ENCODE measurements at regions not wholly inside any gene's neighbourhood (a gene's known extent, or its start where the extent isn't known, plus 50 kb on each side); places are given as distances from the start of the nearest gene placed in this dataset.

DNA sequence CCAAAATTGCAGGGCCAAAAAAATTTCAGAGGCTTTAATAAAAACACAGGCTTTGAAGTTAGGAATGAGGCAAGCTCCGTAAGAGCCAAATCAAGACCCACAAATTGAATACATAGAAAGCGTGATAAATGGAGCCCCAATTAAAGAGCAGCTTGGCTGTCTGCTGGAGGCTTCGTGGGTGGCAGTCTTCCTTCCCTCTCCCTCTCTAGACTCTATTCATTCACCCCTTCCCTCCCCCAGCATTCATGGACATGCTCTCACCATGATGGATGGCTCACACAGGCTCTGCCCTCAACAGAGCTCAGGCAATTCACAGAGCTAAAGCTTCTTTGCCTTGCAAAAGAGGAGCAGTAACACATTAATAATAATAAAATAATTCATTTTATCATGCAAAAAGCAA is 214.1 kb downstream of the HERPUD2 start:
- peaks cover 0 to 8% of the 10 kb centered on the region in 2 donors for H3K4me1 ChIP-seq (ENCODE audit: control insufficient read depth in 2 of 2, insufficient read depth in 1 of 2, low read depth in 1 of 2, low read length in 2 of 2)
- H2AFZ ChIP-seq (ENCODE audit: low read length), result no peak overlapping the region
- whole genome bisulfite sequencing, 2 donors (ENCODE audit: extremely low coverage in 2 of 2, insufficient read length in 2 of 2, insufficient replicate concordance in 1 of 2), result no CpG with 5 or more reads among the region's 3 CpGs
- no peak overlapping the region for H3K18ac ChIP-seq (ENCODE audit: low read length)
- no peak overlapping the region for H3K27ac ChIP-seq (replicated peaks; ENCODE audit: low read length)
- no peak overlapping the region for H2BK15ac ChIP-seq (ENCODE audit: low read length)
- peaks cover 0 to 5% of the 10 kb centered on the region in 2 donors for H3K9me3 ChIP-seq (replicated peaks in 1 of 2; ENCODE audit: control insufficient read depth in 2 of 2, insufficient read depth in 1 of 2, low read depth in 1 of 2, low read length in 2 of 2)
- no peak overlapping the region for H2BK120ac ChIP-seq (ENCODE audit: low read depth, low read length)
- no peak overlapping the region for H2AK5ac ChIP-seq (ENCODE audit: low read depth, low read length)
- no peak overlapping the region for H3K4me3 ChIP-seq (ENCODE audit: low read length in 2 of 2)
- H3K14ac ChIP-seq (ENCODE audit: low read length), result no peak overlapping the region
- no peak overlapping the region for H3K9ac ChIP-seq (ENCODE audit: low read depth, low read length, poor library complexity)
- H3K4ac ChIP-seq (ENCODE audit: low read length), result no peak overlapping the region
- H3K23ac ChIP-seq (ENCODE audit: low read depth, low read length, poor library complexity), result no peak overlapping the region
- no peak overlapping the region for H2BK12ac ChIP-seq (ENCODE audit: low read length)
- H3K79me1 ChIP-seq (ENCODE audit: low read depth, low read length), result no peaks in the 10 kb centered on the region
- no peak overlapping the region for H3K4me2 ChIP-seq (ENCODE audit: insufficient read depth, low read length, poor library complexity, severe bottlenecking)
- no peak overlapping the region for H4K91ac ChIP-seq (ENCODE audit: low read depth, low read length, poor library complexity)
- H3K27me3 ChIP-seq (ENCODE audit: control insufficient read depth in 3 of 3, insufficient read depth in 3 of 3, low read depth in 1 of 3, low read length in 3 of 3), result no peaks in the 10 kb centered on the region
- H3K36me3 ChIP-seq (replicated peaks in 1 of 2; ENCODE audit: control insufficient read depth in 2 of 2, insufficient read depth in 2 of 2, low read length in 2 of 2), result no peaks in the 10 kb centered on the region
- H2BK5ac ChIP-seq (ENCODE audit: low read length), result no peak overlapping the region
- no peak overlapping the region for H4K8ac ChIP-seq (ENCODE audit: low read depth, low read length)
- no peak for DNase-seq (ENCODE audit: low spot score)

GRCh38 chr7:35477609-35478008 is 217.3 kb downstream of the HERPUD2 start:
- Histone ChIP-seq H3K79me1 (ENCODE audit: low read depth, low read length) (no peaks in the 10 kb centered on the region), H3K4me2 (ENCODE audit: insufficient read depth, low read length, poor library complexity, severe bottlenecking) (no peak overlapping the region), H3K27me3 (ENCODE audit: control insufficient read depth in 3 of 3, insufficient read depth in 3 of 3, low read depth in 1 of 3, low read length in 3 of 3) (no peaks in the 10 kb centered on the region), H3K14ac (ENCODE audit: low read length) (no peak overlapping the region), H3K4ac (ENCODE audit: low read length) (no peak overlapping the region), H2BK12ac (ENCODE audit: low read length) (no peak overlapping the region), H3K27ac (replicated peaks; ENCODE audit: low read length) (no peak overlapping the region), H2BK120ac (ENCODE audit: low read depth, low read length) (no peak overlapping the region), H2AFZ (ENCODE audit: low read length) (no peak overlapping the region), H3K4me3 (ENCODE audit: low read length in 2 of 2) (no peak overlapping the region), H3K9ac (ENCODE audit: low read depth, low read length, poor library complexity) (no peak overlapping the region), H2BK5ac (ENCODE audit: low read length) (no peak overlapping the region), H4K8ac (ENCODE audit: low read depth, low read length) (no peak overlapping the region), H3K18ac (ENCODE audit: low read length) (no peak overlapping the region), H2BK15ac (ENCODE audit: low read length) (no peak overlapping the region), H3K4me1 (ENCODE audit: control insufficient read depth in 2 of 2, insufficient read depth in 1 of 2, low read depth in 1 of 2, low read length in 2 of 2) (peaks cover 0 to 5% of the 10 kb centered on the region in 2 donors), H3K36me3 (replicated peaks in 1 of 2; ENCODE audit: control insufficient read depth in 2 of 2, insufficient read depth in 2 of 2, low read length in 2 of 2) (no peaks in the 10 kb centered on the region), H3K23ac (ENCODE audit: low read depth, low read length, poor library complexity) (no peak overlapping the region), H3K9me3 (replicated peaks in 1 of 2; ENCODE audit: control insufficient read depth in 2 of 2, insufficient read depth in 1 of 2, low read depth in 1 of 2, low read length in 2 of 2) (peaks cover 0 to 5% of the 10 kb centered on the region in 2 donors), H2AK5ac (ENCODE audit: low read depth, low read length) (no peak overlapping the region), H4K91ac (ENCODE audit: low read depth, low read length, poor library complexity) (no peak overlapping the region)
- WGBS, 2 donors (ENCODE audit: extremely low coverage in 2 of 2, insufficient read length in 2 of 2, insufficient replicate concordance in 1 of 2), result no CpG with 5 or more reads among the region's 6 CpGs
- no peak for DNase-seq (ENCODE audit: low spot score)

- no peak for DNase-seq (ENCODE audit: low spot score)
- no peak overlapping the region for H3K23ac ChIP-seq (ENCODE audit: low read depth, low read length, poor library complexity)
- no CpG with 5 or more reads among the region's 1 CpG for WGBS, 2 donors (ENCODE audit: extremely low coverage in 2 of 2, insufficient read length in 2 of 2, insufficient replicate concordance in 1 of 2)
Observed at GRCh38 chr7:35474100-35474499, 220.2 kb upstream of the TBX20 start.

DNA sequence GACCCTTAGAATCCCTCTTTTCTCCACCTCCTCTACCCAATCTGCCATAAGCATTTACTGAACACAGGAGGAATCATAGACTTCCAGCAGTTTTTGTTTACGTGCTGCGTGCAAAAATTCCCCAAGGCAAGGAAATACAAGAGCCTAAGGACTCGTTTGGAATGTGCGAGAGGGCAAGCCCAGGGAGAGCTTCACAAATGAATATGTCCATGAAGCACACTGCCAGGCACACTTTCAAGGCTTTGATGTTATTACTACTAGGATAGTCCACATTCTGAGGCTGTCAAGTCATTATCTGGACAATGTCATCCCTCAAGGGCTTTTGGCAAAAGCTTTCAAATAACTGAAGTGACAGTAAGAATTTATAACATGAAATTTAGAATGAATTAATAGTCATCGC is 214.7 kb upstream of the TBX20 start:
- H3K27ac ChIP-seq (replicated peaks; ENCODE audit: low read length), result no peak overlapping the region
- no peak overlapping the region for H2AFZ ChIP-seq (ENCODE audit: low read length)
- H2BK15ac ChIP-seq (ENCODE audit: low read length), result no peak overlapping the region
- no peak overlapping the region for H3K14ac ChIP-seq (ENCODE audit: low read length)
- no peak overlapping the region for H3K4ac ChIP-seq (ENCODE audit: low read length)
- H4K8ac ChIP-seq (ENCODE audit: low read depth, low read length), result no peak overlapping the region
- no peak overlapping the region for H3K18ac ChIP-seq (ENCODE audit: low read length)
- H3K23ac ChIP-seq (ENCODE audit: low read depth, low read length, poor library complexity), result no peak overlapping the region
- no peak overlapping the region for H3K9ac ChIP-seq (ENCODE audit: low read depth, low read length, poor library complexity)
- H4K91ac ChIP-seq (ENCODE audit: low read depth, low read length, poor library complexity), result no peak overlapping the region
- no peaks in the 10 kb centered on the region for H3K79me1 ChIP-seq (ENCODE audit: low read depth, low read length)
- no peak for DNase-seq (ENCODE audit: low spot score)
- WGBS, 2 donors (ENCODE audit: extremely low coverage in 2 of 2, insufficient read length in 2 of 2, insufficient replicate concordance in 1 of 2), result no CpG with 5 or more reads among the region's 5 CpGs
- no peak overlapping the region for H2AK5ac ChIP-seq (ENCODE audit: low read depth, low read length)
- no peaks in the 10 kb centered on the region for H3K9me3 ChIP-seq (replicated peaks in 1 of 2; ENCODE audit: control insufficient read depth in 2 of 2, insufficient read depth in 1 of 2, low read depth in 1 of 2, low read length in 2 of 2)
- H3K4me1 ChIP-seq (ENCODE audit: control insufficient read depth in 2 of 2, insufficient read depth in 1 of 2, low read depth in 1 of 2, low read length in 2 of 2), result no peaks in the 10 kb centered on the region
- no peak overlapping the region for H3K4me2 ChIP-seq (ENCODE audit: insufficient read depth, low read length, poor library complexity, severe bottlenecking)
- H3K36me3 ChIP-seq (replicated peaks in 1 of 2; ENCODE audit: control insufficient read depth in 2 of 2, insufficient read depth in 2 of 2, low read length in 2 of 2), result no peaks in the 10 kb centered on the region
- H2BK5ac ChIP-seq (ENCODE audit: low read length), result no peak overlapping the region
- H3K27me3 ChIP-seq (ENCODE audit: control insufficient read depth in 3 of 3, insufficient read depth in 3 of 3, low read depth in 1 of 3, low read length in 3 of 3), result no peaks in the 10 kb centered on the region
- no peak overlapping the region for H2BK120ac ChIP-seq (ENCODE audit: low read depth, low read length)
- H2BK12ac ChIP-seq (ENCODE audit: low read length), result no peak overlapping the region
- H3K4me3 ChIP-seq (ENCODE audit: low read length in 2 of 2), result no peak overlapping the region

More at GRCh38 chr7:35474100-35474499, 220.2 kb upstream of the TBX20 start:
- Histone ChIP-seq H3K79me1 (ENCODE audit: low read depth, low read length) (no peaks in the 10 kb centered on the region), H3K4ac (ENCODE audit: low read length) (no peak overlapping the region), H3K4me2 (ENCODE audit: insufficient read depth, low read length, poor library complexity, severe bottlenecking) (no peak overlapping the region), H2AFZ (ENCODE audit: low read length) (no peak overlapping the region), H3K4me3 (ENCODE audit: low read length in 2 of 2) (no peak overlapping the region), H3K27ac (replicated peaks; ENCODE audit: low read length) (no peak overlapping the region), H2BK5ac (ENCODE audit: low read length) (no peak overlapping the region), H2BK12ac (ENCODE audit: low read length) (no peak overlapping the region), H3K4me1 (ENCODE audit: control insufficient read depth in 2 of 2, insufficient read depth in 1 of 2, low read depth in 1 of 2, low read length in 2 of 2) (no peaks in the 10 kb centered on the region), H4K91ac (ENCODE audit: low read depth, low read length, poor library complexity) (no peak overlapping the region), H2BK15ac (ENCODE audit: low read length) (no peak overlapping the region), H2BK120ac (ENCODE audit: low read depth, low read length) (no peak overlapping the region), H3K27me3 (ENCODE audit: control insufficient read depth in 3 of 3, insufficient read depth in 3 of 3, low read depth in 1 of 3, low read length in 3 of 3) (no peaks in the 10 kb centered on the region), H3K36me3 (replicated peaks in 1 of 2; ENCODE audit: control insufficient read depth in 2 of 2, insufficient read depth in 2 of 2, low read length in 2 of 2) (no peaks in the 10 kb centered on the region), H4K8ac (ENCODE audit: low read depth, low read length) (no peak overlapping the region), H3K14ac (ENCODE audit: low read length) (no peak overlapping the region), H3K9ac (ENCODE audit: low read depth, low read length, poor library complexity) (no peak overlapping the region), H2AK5ac (ENCODE audit: low read depth, low read length) (no peak overlapping the region), H3K9me3 (replicated peaks in 1 of 2; ENCODE audit: control insufficient read depth in 2 of 2, insufficient read depth in 1 of 2, low read depth in 1 of 2, low read length in 2 of 2) (peaks cover 0 to 5% of the 10 kb centered on the region in 2 donors), H3K18ac (ENCODE audit: low read length) (no peak overlapping the region)

All from neuronal stem cell (in vitro differentiated cells).